Tibial nerve (tissue), 4 donors: ENCODE measurements at regions not wholly inside any gene's neighbourhood (a gene's known extent, or its start where the extent isn't known, plus 50 kb on each side); places are given as distances from the start of the nearest gene placed in this dataset.

Source experiments
- EP300 ChIP-seq, 2 donors: sonication (generic); formaldehyde crosslinking; IDR thresholded peaks; one replicate each; pipeline ENCODE4 v1.6.1; 2017; ENCODE audit warnings: antibody characterized with exemption in 2 of 2, mild to moderate bottlenecking in 1 of 2
- POLR2A ChIP-seq, 2 donors: fragments of 450-650 bp; IDR thresholded peaks; one replicate each; pipeline ENCODE4 v1.6.1; 2017; ENCODE audit warnings: antibody characterized with exemption in 2 of 2, mild to moderate bottlenecking in 2 of 2, moderate library complexity in 2 of 2
- TF ChIP-seq, protein P1 (sequence below), 5 experiments: fragments of 200-600 bp in 3 of 5; fragments of 450-650 bp in 2 of 5; sonication (generic) in 3 of 5; IDR thresholded peaks; one replicate each; pipeline ENCODE4 v1.5.1; 2016 to 2019; ENCODE audit warnings: antibody characterized with exemption in 5 of 5, mild to moderate bottlenecking in 3 of 5, moderate library complexity in 2 of 5

GRCh38 chr1:234885601-234886000 is 243.0 kb downstream of the TOMM20 start:
- TF ChIP-seq, protein P1, sequence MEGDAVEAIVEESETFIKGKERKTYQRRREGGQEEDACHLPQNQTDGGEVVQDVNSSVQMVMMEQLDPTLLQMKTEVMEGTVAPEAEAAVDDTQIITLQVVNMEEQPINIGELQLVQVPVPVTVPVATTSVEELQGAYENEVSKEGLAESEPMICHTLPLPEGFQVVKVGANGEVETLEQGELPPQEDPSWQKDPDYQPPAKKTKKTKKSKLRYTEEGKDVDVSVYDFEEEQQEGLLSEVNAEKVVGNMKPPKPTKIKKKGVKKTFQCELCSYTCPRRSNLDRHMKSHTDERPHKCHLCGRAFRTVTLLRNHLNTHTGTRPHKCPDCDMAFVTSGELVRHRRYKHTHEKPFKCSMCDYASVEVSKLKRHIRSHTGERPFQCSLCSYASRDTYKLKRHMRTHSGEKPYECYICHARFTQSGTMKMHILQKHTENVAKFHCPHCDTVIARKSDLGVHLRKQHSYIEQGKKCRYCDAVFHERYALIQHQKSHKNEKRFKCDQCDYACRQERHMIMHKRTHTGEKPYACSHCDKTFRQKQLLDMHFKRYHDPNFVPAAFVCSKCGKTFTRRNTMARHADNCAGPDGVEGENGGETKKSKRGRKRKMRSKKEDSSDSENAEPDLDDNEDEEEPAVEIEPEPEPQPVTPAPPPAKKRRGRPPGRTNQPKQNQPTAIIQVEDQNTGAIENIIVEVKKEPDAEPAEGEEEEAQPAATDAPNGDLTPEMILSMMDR (IDR thresholded peaks at IDR 0.05), result no peak
- TF ChIP-seq POLR2A (IDR thresholded peaks at IDR 0.05), result no peak
- TF ChIP-seq EP300 (IDR thresholded peaks at IDR 0.05), result no peak
